Effector CD8-positive, alpha-beta T cell (primary cell): ENCODE measurements at regions not wholly inside any gene's neighbourhood (a gene's known extent, or its start where the extent isn't known, plus 50 kb on each side); places are given as distances from the start of the nearest gene placed in this dataset.
"Not testable (repeated sequence)": the region's sequence is repeated elsewhere in the genome, so short reads cannot be mapped to it uniquely, and the experiment has no call there.

Experiments
- DNase-seq: peaks from one replicate; lab custom pipeline; 2025; lab: John Stamatoyannopoulos, UW

DNA sequence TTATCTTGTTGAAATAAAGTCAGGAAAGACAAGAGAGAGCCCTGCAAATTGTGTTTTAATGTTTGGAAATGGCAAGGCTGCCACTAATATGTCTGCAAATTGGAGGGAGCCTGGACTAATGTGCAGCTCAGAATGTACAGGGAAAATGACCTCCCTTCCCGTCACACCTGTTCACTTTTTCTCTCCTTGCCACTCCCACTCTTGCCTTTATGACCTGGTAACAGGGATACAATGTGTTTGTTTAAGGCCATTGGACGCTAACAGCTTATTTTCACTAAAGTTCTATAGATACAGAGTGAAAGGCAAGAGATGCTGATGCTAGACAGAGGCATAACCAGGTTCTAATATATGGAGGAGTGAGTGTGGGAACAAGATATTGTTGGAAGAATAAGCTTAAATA lies 203.9 kb downstream of the RAB38 start:
- DNase-seq, result no peak

DNA sequence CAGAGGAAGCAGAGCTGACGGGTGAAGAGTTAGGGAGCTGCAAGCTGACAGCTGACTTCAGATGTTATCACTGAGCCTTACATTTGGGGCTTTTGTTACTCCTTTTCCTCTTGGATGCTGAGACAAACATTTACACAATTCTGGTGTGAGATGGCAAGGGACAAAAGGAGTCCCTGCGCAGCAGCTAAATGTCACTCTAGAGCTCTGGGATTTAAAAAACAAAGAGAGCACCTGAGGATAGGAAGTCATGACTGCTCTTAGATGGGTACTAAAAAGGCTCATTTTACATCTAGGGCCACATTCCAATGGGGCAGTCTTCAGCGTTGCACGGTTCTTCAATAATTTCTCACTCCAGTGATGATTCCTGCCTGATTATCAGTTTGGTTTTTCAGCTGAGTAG lies 204.5 kb downstream of the RAB38 start:
- DNase-seq, result no peak

DNA sequence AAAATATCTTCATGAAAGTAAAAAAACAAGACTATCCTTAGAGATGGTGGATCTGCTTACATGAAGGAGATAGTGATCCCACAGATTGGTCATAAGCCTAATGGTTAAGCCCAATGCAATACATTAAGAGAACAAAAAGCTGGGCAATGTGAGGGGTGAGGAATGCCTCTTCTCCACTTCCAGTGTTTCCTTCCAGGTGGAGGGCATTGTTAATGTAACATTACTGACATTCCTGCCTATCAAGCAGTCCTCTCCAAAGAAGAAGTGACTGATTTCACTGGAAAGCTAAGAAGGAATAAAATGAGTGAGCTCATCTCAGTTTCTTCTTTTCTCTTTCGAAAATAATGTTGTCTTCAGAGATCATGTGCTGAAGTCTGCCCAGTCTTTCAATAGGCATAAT lies 207.8 kb downstream of the RAB38 start:
- no peak for DNase-seq

DNA sequence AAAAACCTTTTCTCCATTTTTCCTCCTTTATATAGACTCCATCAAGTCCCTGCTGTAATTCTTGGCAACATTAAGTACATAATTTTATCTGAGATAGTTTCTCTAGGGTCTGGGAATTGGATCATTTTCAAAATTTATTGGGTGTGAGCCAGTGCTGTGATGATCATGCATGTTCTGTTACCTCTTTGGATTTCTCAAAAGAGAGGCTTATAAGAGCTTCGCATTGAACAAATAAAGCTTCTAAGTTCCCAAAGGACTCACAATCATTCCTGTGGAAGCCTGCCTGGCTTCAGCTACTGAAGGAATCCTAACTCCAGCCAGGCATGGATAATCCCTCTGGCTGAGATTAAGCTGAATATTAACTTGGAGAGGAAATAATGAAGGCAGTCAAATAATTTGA lies 208.5 kb downstream of the RAB38 start:
- no peak for DNase-seq

DNA sequence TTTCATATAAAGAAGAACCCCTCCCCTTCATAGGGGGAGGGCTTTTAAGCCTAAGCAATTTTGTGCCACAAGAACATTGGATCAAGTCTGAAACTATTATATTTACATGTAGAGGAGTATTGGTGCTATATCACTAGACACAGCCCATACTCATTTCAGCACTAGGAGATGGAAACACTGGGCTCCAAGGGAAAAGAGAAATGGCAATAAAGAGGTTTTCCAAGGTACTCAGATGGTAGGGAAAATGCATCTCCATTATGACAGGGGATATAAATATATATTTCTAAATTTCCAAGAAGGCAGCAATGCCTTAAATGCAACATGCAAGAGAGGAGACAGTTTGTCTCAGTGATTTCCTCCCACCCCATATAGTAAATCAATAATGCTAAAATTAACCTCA lies 209.0 kb downstream of the RAB38 start:
- no peak for DNase-seq

DNA sequence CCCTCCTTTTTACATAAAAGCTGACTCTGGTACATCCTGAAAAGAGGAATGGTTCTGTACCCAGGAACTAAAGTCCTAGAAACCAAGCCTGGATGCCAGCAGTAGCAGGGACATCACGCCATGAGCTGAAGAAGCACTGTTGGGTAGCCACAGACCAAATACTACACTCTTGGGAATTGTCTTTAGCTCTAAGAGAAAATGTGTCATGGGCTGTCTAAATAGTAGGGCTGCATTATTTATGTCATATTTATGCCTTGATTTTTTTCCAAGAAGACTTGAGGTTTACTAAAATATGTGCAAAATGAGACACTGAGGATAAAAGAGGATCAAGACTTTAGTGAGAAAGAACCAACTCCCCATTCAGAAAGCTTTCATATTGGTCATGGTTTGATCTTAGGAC lies 213.6 kb downstream of the RAB38 start:
- no peak for DNase-seq

DNA sequence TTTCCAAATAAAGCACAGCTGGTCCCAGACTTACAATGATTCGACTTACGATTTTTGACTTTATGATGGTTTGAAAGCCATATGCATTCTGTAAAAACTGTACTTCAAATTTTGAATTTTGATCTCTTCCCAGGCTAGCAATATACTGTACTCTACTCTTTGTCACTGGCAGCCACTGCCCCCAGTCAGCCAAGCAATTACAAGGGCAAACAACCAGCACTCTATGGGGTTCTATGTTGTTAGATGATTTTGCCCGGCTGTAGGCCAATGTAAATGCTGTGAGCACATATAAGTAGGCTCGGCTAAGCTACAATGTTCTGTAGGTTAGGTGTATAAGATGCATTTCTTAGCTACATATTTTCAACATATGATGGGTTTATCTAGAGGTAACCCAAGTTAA lies 217.3 kb downstream of the RAB38 start:
- no peak for DNase-seq

DNA sequence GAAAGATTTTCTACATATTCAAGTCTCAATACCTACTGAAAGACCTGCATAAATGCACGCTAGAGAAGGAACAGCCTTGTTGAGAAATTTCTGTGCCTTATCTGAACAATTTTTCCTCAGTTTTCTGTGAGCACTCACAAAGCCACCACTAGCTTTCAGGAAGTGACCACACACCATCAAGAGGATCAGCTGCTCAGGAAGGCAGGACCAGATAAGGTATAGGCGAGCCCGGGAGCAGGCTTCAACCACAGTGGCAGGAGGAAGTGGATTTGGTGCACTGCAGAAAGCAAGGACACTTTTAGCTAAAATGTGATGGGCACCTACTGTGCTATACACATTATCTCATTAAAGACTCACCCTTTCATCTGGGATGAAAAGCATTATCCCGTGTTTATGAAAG lies 220.8 kb downstream of the RAB38 start:
- no peak for DNase-seq

DNA sequence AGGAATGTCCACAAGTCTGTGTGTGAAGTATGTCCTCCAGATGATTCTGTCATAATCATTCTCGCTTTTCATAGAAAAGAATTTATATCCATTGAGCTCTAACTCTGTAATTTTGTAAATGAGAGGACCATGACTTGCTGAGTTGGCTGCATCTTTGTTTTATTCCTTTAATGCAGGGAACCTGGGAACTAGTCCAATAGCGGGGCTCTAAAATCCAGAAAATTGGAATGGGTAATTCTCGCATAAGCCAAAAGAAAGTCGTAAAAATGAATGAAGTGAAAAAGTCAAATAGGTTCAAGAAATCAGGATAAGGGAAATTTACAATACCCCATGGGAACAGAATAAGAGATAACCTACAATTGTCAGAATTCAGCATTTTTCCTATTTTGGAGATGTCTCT lies 232.5 kb downstream of the RAB38 start:
- DNase-seq, result no peak

DNA sequence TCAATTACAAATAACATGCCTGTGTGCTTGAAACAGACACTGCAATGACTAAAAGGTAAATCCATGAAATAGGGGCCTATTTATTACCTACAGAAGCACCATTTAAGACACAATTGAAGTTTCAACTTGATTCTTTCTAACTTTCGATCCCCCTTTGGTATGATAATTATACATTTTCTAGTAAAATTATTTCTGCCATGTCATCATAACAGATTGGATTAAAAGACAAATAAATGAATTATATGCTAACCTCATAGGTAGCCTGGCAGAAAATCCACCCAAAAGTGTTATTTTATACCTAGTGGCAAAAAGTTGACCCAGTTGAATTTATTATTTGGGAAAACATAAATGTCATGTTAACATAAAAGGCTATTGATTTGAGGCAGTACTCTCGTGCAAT lies 241.1 kb downstream of the RAB38 start:
- DNase-seq, result no peak

DNA sequence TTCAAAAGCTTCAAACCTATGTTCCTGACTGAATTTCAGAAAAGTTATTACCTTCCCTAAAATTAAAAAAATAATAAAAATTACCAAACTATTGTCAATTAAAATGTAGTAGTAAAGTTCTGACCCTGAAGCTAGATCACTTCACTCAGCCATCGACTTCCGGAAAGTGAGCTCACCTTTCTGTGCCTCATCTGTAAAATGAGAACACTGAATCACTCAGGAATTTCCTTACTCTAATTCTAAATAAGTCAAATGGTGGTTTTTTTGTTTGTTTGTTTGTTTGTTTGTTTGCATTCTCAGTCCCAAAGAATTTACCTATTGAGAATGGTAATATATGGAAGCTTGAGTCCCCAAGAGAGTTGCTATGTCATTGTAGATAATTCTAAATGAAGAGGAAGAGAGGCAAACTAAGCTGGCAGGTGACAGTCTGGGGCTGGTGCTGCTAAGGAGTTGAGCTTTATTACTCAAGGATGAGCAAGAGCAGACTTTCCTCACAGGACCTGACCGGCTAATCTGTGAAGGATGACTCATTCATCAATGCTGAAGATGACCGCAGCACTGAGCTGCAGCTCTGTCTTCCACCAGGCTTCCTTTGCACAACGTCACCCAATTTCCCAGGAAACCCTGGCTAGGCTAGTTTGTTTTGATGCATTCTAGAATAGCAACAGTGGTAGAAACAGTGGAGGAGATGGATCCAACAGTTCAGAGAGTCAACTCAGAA lies 248.8 kb downstream of the RAB38 start:
- DNase-seq, result no peak

DNA sequence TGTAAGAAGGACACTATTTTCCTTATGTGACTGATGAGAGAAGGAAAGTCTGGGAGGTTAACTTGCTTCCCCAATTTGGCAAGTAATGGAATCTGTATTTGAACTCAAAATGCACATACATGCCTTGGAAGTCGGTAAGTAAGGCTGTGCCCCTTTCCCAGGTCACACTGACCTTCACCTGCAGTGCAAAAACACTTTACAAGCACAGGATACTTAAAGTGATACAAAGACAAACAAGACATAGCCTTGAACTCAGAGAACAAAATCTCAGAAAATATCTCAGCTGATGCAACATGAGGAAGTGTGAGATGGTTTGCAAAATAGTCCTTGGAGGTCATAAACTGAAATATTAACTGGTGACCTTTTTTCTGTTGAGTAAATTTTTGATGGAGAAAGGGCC lies 251.1 kb downstream of the RAB38 start:
- DNase-seq, result no peak

DNA sequence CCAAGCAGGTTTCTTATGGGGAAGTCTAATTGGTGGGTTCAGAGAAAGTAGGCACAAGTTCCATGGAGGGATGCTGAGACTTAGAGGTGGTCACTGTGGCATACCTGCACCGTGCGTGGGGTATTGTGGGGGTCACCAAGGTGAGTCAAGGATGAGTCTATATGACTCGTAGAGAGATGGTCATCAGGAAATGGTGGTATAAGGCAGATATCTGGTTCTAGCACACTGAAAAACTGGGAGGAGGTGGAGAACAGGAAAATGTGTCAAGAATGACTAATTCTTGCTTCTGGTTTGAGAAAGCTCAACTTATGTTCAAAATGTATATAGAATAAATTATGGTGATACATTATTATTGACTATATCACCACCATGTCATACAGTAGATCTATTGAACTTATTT lies 258.1 kb downstream of the RAB38 start:
- DNase-seq, result no peak

DNA sequence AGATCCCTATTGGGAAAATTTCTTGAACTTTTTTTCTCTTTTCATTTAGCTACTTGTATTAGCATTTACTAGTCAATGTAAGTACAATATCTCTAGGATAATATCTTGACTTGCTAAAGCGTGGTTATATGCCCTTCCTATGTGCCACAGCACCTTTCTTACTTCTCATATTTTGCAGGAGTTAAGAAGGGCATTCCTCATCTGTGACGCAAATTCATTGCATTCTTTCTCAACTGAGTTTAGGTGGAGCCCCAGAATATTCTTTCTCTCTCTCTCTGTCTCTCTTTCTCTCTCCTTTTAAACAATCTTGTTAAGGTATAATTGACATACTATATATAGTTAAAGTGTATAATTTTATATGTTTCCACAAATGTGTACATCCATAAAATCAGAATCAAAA lies 266.1 kb downstream of the RAB38 start:
- no peak for DNase-seq

DNA sequence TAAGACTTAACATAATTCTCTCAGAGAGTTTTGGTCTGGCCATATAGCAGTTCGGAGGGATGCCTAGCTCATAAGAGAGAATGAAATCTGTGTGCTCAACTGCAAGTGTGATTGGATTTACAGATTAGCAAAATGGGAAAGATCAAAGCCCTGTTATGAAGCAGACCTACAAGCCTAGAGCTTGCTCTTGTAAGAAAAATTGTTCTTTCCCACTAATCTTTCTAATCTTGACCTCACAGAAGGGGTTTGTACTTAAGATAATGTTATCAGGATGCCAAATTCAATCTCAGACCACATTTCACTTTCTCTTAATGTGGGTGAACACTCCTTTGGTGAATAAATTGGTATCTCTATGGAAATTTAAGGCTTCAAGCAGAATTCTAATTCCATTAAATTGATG lies 267.2 kb downstream of the RAB38 start:
- DNase-seq, result no peak

DNA sequence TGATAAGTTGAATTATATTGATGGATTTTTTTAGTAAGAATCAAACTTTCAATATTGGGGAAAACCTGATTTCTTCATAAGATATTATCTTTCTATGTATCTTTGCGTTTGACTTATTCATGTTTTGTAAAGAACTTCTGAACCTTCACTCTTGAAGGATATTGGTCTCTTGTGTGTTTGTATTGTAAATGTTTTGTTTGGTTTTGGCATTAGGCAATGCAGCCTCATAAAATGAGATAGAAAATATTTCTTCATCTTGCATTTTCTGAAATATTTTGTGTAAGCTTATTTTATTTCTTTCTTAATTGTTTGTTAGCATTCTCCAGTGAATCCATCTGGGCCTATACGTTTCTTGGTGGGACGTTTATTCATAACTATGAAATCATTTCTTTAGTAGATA lies 271.9 kb downstream of the RAB38 start:
- DNase-seq, result no peak

DNA sequence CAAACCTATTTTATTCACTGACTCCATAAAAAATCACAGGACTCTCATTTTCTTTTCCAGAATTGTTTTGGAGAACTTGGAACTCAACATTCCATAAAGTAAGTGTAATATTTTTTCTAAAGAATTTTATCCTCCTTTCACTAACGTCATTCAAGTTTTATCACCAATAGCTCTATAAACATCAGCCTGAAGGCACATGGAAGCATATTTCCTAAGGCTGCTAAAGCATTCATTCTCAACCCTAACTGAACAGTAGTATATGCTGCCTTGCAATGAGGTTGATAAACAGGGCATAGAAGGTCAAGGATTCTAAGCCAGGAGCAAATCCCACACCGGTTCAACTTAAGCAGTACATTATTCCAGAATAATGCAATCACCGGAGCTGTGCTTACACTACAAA lies 273.9 kb downstream of the RAB38 start:
- DNase-seq, result no peak

DNA sequence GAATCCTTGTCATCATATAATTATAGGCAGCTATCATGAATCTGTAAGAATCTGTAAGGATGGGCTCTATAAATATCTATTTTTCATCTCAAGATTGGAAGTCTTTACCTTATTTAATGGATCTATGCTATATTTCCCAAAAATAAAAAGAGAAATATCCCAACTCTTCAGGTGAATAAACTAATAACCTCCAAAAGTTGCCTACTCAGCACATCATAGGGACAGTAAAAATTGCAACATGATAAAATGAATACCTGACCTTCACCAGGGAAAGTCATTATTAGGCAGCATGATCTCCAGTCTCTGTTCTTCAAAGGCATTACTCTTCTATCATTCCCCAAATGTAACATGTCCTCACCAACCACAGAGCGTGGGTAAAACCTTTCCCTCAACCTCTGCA lies 277.3 kb downstream of the RAB38 start:
- no peak for DNase-seq

DNA sequence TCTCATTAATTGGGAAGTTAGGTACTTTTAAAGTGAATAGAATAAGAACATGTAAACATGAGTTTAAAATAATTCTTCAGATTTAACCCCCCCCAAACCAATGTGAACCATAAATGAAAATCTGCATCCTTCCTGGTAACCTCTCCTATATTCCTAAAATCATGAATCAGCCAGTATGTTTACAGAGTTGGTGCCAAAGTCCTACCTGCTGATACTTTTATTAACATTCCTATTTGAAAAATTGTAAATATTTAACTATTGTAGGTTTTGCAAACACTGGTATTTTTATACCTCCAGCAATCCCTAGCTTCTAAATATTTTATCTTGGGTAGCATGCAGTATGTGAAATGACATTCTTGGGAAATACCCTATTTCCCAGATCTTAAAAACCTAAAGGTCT lies 278.2 kb downstream of the RAB38 start:
- no peak for DNase-seq

DNA sequence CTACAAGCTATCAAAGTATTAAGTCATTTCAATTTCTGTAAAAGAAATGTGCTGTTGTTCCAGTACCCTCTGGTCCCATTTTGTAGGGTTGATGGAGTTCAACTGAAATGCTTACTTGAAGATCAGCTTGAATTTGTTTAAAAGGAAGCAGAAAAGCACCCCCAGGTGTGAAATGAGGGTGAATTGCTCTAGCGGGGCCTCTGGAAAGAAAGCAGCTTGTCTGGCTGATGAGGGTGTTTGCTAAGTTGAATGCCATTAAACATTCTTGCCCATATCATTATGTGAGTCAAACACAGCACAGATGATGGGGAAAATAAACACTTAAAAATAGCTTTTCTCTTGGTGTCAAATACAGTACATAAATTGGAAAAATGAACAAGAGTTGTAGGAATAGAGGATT lies 280.3 kb downstream of the RAB38 start:
- no peak for DNase-seq

DNA sequence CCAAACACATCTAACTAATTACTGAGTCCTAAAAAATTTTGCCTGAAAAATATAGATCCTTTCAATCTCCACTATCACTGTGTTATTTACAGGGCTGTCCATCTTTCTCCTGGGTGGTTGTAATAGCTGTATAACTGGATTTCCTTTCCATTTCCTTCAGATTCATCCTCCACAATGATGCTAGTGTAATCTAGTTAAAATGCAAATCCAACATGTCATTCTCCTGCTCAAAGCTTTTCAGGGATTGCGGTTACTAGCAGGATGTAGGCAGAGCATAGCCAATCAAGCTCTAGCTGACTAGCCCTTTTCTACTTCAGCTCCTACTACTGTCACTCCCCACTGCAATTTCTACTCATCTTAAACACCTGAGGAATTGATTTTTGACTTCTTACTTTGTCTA lies 283.0 kb downstream of the RAB38 start:
- DNase-seq, result no peak

DNA sequence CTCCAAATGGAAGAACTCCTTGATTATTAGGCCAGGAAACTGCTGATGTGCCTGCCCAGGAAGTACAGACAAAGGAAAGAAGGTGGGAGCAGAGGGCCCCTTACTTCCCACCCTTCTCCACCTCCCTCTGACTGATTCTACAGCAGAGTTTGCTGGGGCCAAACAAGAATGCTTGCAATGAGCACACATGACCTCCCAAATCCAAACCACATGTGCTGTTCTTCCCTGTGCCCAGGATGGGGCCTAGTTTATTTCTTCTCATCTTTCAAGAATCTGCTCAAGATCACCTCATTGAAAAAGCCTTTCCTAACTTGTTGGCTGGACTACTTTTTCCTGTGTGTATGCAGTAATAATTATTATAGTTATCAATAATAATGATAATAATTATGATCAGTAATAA lies 286.1 kb downstream of the RAB38 start:
- no peak for DNase-seq

DNA sequence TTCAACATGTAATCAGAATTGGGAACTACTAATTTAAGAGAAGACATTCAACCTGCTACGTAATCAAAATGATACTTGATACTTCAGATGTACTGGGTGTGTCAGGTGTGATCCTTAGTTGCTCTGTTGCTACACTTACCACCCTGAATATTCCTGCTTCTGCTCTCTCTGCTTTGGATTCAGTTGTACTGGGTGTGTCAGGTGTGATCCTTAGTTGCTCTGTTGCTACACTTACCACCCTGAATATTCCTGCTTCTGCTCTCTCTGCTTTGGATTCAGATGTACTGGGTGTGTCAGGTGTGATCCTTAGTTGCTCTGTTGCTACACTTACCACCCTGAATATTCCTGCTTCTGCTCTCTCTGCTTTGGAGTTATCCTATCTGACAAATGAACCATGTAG lies 290.2 kb downstream of the RAB38 start:
- DNase-seq, result not testable (repeated sequence)

DNA sequence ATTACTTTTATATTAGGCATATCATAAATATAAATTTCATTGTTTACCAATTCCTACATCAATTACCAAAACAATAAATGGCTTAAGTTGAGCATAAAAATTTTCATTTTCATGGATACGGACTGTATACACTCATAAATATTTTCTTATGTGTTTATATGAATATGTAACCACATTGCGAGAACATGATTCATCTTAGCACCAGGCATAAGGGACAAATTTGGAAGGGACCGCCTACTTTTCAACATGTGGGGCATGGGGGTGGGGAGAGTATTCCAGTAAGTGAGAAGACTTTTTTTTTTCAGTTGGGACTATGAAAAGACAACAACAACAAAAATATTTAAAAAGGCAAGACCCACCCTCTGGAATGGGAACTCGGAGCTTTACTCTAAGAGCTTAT lies 296.1 kb downstream of the RAB38 start:
- no peak for DNase-seq

DNA sequence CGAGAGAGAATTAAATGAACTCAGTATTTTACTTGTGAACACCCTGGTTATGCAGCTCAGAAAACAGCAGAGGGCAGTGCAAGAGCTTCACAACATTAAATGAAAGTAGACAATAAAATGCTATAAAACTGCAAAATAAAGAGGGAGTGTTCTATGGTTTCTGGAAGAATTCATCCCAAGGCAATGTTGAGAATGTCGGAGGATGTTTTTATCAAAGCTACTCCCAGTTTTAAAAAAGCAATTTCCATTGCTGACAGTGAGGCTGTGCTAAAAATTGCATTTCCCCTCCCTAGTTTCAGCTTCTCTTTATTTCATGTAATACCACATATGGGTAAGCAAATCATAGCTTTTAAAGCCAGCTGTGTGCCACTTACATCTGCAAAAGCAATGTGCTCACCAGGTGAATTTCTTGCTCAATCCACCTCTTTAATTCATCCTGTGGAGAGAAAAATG lies 296.8 kb downstream of the RAB38 start:
- no peak for DNase-seq
